ENCODE measurements at regions not wholly inside any gene's neighbourhood (a gene's known extent, or its start where the extent isn't known, plus 50 kb on each side); places are given as distances from the start of the nearest gene placed in this dataset.

GRCh38 chr9:126117158-126117425 lies 209.5 kb upstream of the MVB12B start:
- TF ChIP-seq CTCF (conservative IDR thresholded peaks at IDR 0.05; ENCODE audit: low read depth, low read length) (no peak), EZH2 (IDR thresholded peaks at IDR 0.05; ENCODE audit: borderline replicate concordance, low read depth, low read length, poor library complexity, severe bottlenecking) (no peak)
